ENCODE measurements at regions not wholly inside any gene's neighbourhood (a gene's known extent, or its start where the extent isn't known, plus 50 kb on each side); places are given as distances from the start of the nearest gene placed in this dataset.

DNA sequence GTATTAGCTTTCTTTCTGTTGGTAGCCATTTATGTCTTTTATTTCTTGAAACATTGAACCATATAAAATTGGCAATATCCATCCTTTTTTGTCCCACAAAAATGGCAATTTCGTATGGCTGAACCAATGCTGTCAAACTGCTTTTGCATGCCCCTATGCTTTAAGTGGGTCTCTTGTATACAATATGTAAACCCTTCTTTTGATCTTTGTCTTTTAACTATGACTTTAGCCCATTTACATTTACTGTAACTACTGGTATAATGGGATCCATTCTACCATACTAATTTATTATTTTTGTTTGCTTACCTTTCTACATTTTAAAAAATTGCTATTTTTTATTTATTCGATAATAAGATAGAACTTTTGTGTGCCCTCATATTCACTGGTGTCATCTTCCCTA, 93.4 kb downstream of the TENT4A start:
- TF ChIP-seq, protein P1, sequence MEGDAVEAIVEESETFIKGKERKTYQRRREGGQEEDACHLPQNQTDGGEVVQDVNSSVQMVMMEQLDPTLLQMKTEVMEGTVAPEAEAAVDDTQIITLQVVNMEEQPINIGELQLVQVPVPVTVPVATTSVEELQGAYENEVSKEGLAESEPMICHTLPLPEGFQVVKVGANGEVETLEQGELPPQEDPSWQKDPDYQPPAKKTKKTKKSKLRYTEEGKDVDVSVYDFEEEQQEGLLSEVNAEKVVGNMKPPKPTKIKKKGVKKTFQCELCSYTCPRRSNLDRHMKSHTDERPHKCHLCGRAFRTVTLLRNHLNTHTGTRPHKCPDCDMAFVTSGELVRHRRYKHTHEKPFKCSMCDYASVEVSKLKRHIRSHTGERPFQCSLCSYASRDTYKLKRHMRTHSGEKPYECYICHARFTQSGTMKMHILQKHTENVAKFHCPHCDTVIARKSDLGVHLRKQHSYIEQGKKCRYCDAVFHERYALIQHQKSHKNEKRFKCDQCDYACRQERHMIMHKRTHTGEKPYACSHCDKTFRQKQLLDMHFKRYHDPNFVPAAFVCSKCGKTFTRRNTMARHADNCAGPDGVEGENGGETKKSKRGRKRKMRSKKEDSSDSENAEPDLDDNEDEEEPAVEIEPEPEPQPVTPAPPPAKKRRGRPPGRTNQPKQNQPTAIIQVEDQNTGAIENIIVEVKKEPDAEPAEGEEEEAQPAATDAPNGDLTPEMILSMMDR (IDR thresholded peaks at IDR 0.05; ENCODE audit: low read depth, low read length, missing control alignments) = no peak
- in situ Hi-C loops (cut with HindIII; ENCODE audit: low pct_ligation_motif_present, low sequenced_read_pairs) = no loop called here
- no peaks in the 10 kb centered on the region for H3K27me3 ChIP-seq (replicated peaks)

DNA sequence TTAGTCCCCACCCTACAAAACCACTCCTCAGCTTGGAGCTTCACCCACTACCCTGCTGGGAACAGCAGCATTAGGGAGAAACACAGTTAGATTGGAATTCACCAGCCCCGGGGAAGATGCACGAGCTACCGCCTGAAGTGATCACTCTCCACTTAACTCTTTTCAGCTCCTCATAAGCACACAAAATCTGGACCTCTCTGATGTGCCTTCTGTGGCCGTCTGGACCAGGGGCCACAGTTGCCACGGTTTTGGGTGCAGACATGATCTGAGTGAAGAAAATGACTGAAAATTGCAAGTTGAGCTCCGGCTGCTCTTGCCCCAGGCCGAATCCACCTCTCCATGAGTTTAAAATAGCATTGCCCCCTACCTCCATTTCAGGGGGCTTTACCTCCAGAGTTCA, 95.2 kb downstream of the TENT4A start:
- Histone ChIP-seq H3K27me3 (replicated peaks) (no peaks in the 10 kb centered on the region), H3K36me3 (replicated peaks) (no peaks in the 10 kb centered on the region), H3K4me3 (ENCODE audit: low read depth, low read length) (no peak overlapping the region), H3K27ac (no peak overlapping the region)
- TF ChIP-seq, protein P1 (IDR thresholded peaks at IDR 0.05; ENCODE audit: low read depth, low read length, missing control alignments) = no peak
- no peak for DNase-seq
- in situ Hi-C loops (cut with HindIII; ENCODE audit: low pct_ligation_motif_present, low sequenced_read_pairs) = no loop called here

More for the DNA sequence above, 93.4 kb downstream of the TENT4A start:
- Histone ChIP-seq H3K4me3 (ENCODE audit: low read depth, low read length) (no peak overlapping the region), H3K27ac (no peak overlapping the region), H3K36me3 (replicated peaks) (no peaks in the 10 kb centered on the region)
- DNase-seq = no peak

DNA sequence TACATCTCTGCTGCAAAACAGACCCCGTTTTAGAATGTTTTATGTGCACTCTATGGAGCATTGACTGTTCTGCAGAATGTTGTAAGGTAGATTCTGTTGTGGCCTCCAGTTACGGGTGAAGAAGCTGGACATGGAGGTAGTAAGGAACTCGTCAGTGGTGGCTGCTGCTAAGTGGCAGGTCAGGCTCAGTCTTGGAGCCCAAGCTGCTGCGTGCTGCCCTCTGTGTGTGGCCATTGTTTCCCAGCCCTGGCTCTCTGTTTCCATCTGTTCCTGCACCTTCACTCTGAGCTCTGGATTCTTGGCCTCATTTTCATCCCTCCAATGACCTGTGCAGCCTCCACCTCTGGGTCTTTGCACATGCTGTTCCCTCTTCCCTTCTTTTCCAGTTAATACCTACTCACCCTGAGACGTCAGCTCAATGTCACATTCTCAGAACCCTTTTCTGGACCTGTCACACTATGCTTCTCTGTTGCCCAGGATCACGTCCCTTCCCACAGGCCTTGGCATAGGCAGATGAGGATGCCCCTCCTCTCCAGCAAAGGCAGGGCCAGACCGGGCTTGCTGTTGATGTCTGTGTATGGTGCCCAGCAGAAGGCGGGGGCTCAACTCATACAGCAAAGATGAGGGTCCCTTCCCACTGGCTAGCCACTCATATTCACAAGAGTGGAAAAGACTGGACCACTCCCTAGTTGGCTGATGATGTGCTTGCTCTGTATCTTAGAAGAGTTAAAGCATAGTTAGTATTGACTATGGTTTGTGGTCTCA, 97.6 kb downstream of the TENT4A start:
- DNase-seq = no peak
- in situ Hi-C loops (cut with HindIII; ENCODE audit: low pct_ligation_motif_present, low sequenced_read_pairs) = no loop called here

DNA sequence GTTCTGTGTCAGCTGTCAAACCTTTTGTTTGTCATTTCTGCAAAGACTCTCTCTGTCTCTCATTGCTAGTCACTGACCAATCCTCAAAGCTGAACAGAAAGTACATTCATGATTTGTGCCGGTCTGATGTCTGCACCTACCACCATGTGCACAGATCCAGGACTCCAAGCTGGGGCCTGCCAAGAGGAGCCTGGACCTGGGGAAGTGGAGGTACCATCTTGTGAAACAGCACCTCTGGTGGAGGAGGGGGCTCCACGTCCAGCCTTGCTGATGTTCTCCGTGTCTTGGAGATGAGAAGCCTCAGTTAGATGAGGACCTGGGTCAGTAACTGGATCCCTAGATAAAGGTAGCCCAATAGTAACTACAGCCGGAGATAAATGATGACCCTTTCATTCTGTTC, 98.9 kb downstream of the TENT4A start:
- Histone ChIP-seq H3K27me3 (replicated peaks) (no peaks in the 10 kb centered on the region), H3K27ac (no peak overlapping the region), H3K36me3 (replicated peaks) (no peaks in the 10 kb centered on the region), H3K4me3 (ENCODE audit: low read depth, low read length) (no peak overlapping the region)
- TF ChIP-seq, protein P1 (IDR thresholded peaks at IDR 0.05; ENCODE audit: low read depth, low read length, missing control alignments) = no peak
- no peak for DNase-seq
- in situ Hi-C loops (cut with HindIII; ENCODE audit: low pct_ligation_motif_present, low sequenced_read_pairs) = no loop called here

More for the DNA sequence above, 97.6 kb downstream of the TENT4A start:
- no peaks in the 10 kb centered on the region for H3K36me3 ChIP-seq (replicated peaks)
- H3K27ac ChIP-seq = no peak overlapping the region
- H3K4me3 ChIP-seq (ENCODE audit: low read depth, low read length) = no peak overlapping the region
- no peaks in the 10 kb centered on the region for H3K27me3 ChIP-seq (replicated peaks)
- TF ChIP-seq, protein P1 (IDR thresholded peaks at IDR 0.05; ENCODE audit: low read depth, low read length, missing control alignments) = no peak

DNA sequence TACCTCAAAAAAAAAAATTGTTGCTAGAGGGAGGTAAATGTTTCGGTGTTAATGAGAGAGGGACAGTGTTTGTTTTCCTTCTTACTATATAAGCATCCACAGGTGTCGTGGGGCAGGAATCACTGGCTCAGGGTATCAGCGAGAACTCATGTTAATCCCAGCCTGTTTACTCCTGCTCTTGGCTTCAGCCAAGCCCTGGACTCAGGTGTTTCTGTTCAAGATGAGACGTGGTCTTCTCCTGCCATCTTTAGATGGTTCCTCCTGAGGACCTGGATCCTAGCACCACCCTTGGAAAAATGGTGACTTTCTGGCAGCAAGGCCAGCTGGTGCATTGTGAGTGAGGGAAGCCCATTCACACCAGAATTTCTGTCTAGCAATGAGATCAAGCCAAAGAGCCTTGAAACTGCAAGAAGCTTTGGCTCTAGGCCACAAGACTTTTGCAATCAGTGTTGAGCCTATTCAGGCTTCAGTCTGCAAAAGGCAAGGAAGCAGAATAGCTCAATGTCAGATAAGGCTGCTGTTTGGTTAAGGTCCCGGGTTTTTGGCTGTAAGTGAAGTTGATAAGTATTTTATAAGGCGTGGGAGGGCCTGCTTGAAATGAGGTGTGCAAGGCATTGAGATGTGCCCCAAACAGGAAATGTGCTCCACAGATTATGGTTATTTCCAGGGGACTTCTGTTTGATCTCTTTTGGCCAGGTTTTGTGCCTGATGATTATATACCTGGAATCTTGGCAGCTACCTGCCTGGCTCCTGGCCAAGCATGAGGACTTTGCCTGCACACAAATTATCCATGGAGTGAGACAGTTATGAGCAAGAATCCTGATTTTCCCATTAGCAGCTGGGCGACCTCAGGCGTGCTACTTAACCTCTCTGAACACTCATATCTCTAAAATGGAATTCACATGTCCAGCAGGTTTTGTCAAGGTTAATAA, 99.8 kb downstream of the TENT4A start:
- TF ChIP-seq, protein P1 (IDR thresholded peaks at IDR 0.05; ENCODE audit: low read depth, low read length, missing control alignments) = no peak
- in situ Hi-C loops (cut with HindIII; ENCODE audit: low pct_ligation_motif_present, low sequenced_read_pairs) = no loop called here
- no peak overlapping the region for H3K27ac ChIP-seq
- no peaks in the 10 kb centered on the region for H3K36me3 ChIP-seq (replicated peaks)
- no peak for DNase-seq
- no peaks in the 10 kb centered on the region for H3K27me3 ChIP-seq (replicated peaks)
- H3K4me3 ChIP-seq (ENCODE audit: low read depth, low read length) = no peak overlapping the region
